ENCODE measurements at regions not wholly inside any gene's neighbourhood (a gene's known extent, or its start where the extent isn't known, plus 50 kb on each side); places are given as distances from the start of the nearest gene placed in this dataset.

DNA sequence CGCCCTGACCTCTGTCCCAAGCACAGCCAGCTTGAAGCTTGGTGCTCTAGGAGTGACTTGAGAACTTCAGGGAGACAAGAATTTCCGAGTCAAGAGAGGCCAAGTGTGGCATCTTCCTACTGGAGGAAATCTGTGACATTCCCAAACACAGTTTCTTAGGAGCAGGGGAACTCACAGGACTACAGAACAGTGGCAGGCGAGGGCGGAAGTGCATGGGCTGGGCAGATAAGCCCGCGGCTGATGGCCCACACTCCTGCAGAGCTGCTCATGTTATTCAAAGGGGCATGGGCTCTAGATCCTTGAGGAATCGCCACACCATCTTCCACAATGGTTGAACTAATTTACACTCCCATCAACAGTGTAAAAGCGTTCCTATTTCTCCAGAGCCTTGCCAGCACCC, 168.8 kb downstream of the KATNAL1 start:
- TF ChIP-seq, protein P1, sequence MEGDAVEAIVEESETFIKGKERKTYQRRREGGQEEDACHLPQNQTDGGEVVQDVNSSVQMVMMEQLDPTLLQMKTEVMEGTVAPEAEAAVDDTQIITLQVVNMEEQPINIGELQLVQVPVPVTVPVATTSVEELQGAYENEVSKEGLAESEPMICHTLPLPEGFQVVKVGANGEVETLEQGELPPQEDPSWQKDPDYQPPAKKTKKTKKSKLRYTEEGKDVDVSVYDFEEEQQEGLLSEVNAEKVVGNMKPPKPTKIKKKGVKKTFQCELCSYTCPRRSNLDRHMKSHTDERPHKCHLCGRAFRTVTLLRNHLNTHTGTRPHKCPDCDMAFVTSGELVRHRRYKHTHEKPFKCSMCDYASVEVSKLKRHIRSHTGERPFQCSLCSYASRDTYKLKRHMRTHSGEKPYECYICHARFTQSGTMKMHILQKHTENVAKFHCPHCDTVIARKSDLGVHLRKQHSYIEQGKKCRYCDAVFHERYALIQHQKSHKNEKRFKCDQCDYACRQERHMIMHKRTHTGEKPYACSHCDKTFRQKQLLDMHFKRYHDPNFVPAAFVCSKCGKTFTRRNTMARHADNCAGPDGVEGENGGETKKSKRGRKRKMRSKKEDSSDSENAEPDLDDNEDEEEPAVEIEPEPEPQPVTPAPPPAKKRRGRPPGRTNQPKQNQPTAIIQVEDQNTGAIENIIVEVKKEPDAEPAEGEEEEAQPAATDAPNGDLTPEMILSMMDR (IDR thresholded peaks at IDR 0.05; ENCODE audit: insufficient read depth, low read length, poor library complexity, severe bottlenecking), result no peak
- no peak overlapping the region for H3K4me3 ChIP-seq (ENCODE audit: low read depth, low read length)
- DNase-seq (ENCODE audit: low read depth), result no peak
- H3K36me3 ChIP-seq (ENCODE audit: control insufficient read depth, insufficient read depth, low read length), result no peaks in the 10 kb centered on the region
- H3K27me3 ChIP-seq (ENCODE audit: control insufficient read depth, insufficient read depth, low read length), result no peaks in the 10 kb centered on the region

DNA sequence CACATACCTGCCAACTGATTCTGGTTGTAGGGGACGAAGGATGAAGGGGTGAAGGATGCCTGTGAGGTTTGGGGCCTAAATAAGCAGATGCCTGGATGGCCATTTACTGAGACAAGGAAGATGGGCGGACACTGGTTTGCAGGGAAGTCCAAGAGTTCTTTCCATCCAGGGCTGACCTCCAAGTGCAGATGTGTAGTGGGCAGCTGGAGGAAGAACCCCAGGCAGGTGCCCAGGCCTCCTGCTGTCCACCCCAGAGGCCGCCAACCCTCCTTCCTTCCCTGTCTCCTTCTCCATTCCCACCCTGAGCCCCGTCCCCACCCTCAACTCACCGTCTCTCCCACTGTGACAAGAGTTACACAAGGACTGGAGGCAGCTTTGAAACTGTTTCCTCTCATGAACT, 171.5 kb downstream of the KATNAL1 start:
- DNase-seq (ENCODE audit: low read depth), result no peak
- Histone ChIP-seq H3K27me3 (ENCODE audit: control insufficient read depth, insufficient read depth, low read length) (no peaks in the 10 kb centered on the region), H3K36me3 (ENCODE audit: control insufficient read depth, insufficient read depth, low read length) (no peaks in the 10 kb centered on the region), H3K4me3 (ENCODE audit: low read depth, low read length) (no peak overlapping the region)
- TF ChIP-seq, protein P1 (IDR thresholded peaks at IDR 0.05; ENCODE audit: insufficient read depth, low read length, poor library complexity, severe bottlenecking), result no peak

DNA sequence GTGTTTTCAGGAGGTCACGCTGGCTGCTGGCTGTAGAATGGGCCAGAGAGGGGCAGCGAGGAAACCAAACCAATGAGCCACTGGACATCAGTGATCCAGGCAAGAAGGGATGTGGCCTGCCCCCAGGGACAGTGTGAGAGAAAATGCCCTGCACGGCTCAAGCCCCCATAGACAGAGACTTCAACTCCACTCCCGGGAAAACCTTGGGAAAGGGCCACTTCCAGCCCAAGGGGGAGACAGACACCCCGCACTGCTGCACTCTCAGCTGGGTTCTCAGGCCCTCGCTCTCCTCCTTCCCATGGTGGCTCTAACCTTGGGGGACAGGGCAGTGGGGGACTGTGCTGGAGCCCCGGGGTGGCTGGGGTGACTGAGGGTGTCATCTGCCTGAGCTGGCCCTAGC, 172.0 kb downstream of the KATNAL1 start:
- TF ChIP-seq, protein P1 (IDR thresholded peaks at IDR 0.05; ENCODE audit: insufficient read depth, low read length, poor library complexity, severe bottlenecking), result no peak
- no peaks in the 10 kb centered on the region for H3K36me3 ChIP-seq (ENCODE audit: control insufficient read depth, insufficient read depth, low read length)
- DNase-seq (ENCODE audit: low read depth), result no peak
- no peaks in the 10 kb centered on the region for H3K27me3 ChIP-seq (ENCODE audit: control insufficient read depth, insufficient read depth, low read length)
- H3K4me3 ChIP-seq (ENCODE audit: low read depth, low read length), result no peak overlapping the region

DNA sequence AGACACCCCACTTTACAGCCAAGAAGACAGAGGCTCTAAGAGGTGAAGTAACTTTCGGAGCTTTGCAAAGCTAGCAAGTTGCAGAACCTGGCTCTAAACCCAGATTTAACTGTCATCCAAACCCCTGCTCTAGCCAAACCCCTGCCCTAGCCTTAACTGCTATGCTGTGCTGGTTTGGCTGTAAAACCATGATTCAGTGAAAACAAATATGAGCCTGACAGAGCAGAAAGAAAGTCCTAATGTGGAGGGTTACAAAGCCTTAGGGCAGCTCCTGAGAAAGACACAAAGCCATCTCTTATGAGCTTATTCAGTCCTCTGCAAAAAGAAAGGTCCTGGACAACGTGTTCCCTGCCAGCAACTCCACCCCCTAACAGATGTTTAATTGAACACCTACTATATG, 172.8 kb downstream of the KATNAL1 start:
- TF ChIP-seq, protein P1 (IDR thresholded peaks at IDR 0.05; ENCODE audit: insufficient read depth, low read length, poor library complexity, severe bottlenecking), result no peak
- Histone ChIP-seq H3K4me3 (ENCODE audit: low read depth, low read length) (no peak overlapping the region), H3K36me3 (ENCODE audit: control insufficient read depth, insufficient read depth, low read length) (no peaks in the 10 kb centered on the region), H3K27me3 (ENCODE audit: control insufficient read depth, insufficient read depth, low read length) (no peaks in the 10 kb centered on the region)
- DNase-seq (ENCODE audit: low read depth), result no peak

DNA sequence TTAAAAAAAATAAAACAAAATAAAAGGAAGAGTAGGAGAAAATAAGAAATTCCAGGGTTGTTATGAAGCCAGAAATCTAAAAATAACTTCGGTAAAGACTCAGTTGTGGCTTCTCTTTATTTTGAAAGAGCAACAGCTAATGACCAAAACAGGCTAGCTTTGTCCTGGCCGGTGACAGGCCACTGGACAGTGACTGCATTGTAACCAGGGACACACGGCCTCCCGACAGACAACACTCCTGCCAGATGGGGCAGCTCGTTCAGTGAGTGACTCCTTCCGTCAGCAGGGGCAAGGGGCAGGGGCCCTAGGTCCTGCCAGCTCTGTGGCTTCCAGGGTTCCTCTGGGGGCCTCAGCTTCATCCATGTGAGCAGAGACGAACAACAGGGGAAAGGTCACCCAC, 173.4 kb downstream of the KATNAL1 start:
- TF ChIP-seq, protein P1 (IDR thresholded peaks at IDR 0.05; ENCODE audit: insufficient read depth, low read length, poor library complexity, severe bottlenecking), result no peak
- H3K36me3 ChIP-seq (ENCODE audit: control insufficient read depth, insufficient read depth, low read length), result no peaks in the 10 kb centered on the region
- H3K4me3 ChIP-seq (ENCODE audit: low read depth, low read length), result no peak overlapping the region
- no peak for DNase-seq (ENCODE audit: low read depth)
- H3K27me3 ChIP-seq (ENCODE audit: control insufficient read depth, insufficient read depth, low read length), result no peaks in the 10 kb centered on the region

DNA sequence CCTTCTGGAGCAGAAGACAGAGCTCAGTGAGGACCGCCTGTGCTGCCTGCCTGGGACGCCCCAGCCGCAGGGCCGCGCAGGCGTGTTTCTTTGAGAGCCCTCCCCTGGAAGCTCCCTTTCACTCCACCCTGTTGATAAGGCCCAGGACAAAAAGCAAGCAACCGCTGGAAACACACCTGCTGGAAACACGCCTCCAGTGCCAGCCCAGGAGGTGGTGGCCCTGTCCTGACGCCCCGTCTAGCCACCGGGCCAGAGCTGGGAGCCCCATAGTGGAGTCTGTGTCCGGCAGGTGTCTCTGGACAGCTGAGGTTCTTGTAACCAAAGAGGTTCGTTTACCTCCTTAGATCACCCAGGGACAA, 173.8 kb downstream of the KATNAL1 start:
- no peak for DNase-seq (ENCODE audit: low read depth)
- Histone ChIP-seq H3K4me3 (ENCODE audit: low read depth, low read length) (no peak overlapping the region), H3K27me3 (ENCODE audit: control insufficient read depth, insufficient read depth, low read length) (no peaks in the 10 kb centered on the region), H3K36me3 (ENCODE audit: control insufficient read depth, insufficient read depth, low read length) (no peaks in the 10 kb centered on the region)
- TF ChIP-seq, protein P1 (IDR thresholded peaks at IDR 0.05; ENCODE audit: insufficient read depth, low read length, poor library complexity, severe bottlenecking), result no peak

Data from kidney epithelial cell (primary cell).